PC-3 (cell line): ENCODE measurements at regions not wholly inside any gene's neighbourhood (a gene's known extent, or its start where the extent isn't known, plus 50 kb on each side); places are given as distances from the start of the nearest gene placed in this dataset.

ENCODE experiments used
- CTCF ChIP-seq: fragments of 300-600 bp; sonication (generic); conservative IDR thresholded peaks from 2 replicates; pipeline ENCODE4 v1.5.1; 2017; ENCODE audit warnings: antibody characterized with exemption, low read depth, mild to moderate bottlenecking, low read length
- EZH2 ChIP-seq: fragments of 300-600 bp; sonication (generic); IDR thresholded peaks from one replicate; pipeline ENCODE4 v1.6.1; 2017; ENCODE audit warnings: antibody characterized with exemption, mild to moderate bottlenecking, low read length; ENCODE audit not compliant: unreplicated experiment
- EZH2phosphoT487 ChIP-seq: fragments of 300-600 bp; sonication (generic); IDR thresholded peaks from 2 replicates; pipeline ENCODE4 v1.6.1; 2018; ENCODE audit warnings: mild to moderate bottlenecking, antibody characterized with exemption, low read length, borderline replicate concordance

GRCh38 chr12:81888961-81889360 is 129.8 kb upstream of the PPFIA2 start:
- TF ChIP-seq CTCF (no peak), EZH2 (no peak), EZH2phosphoT487 (no peak)
